ENCODE measurements at regions not wholly inside any gene's neighbourhood (a gene's known extent, or its start where the extent isn't known, plus 50 kb on each side); places are given as distances from the start of the nearest gene placed in this dataset.

GRCh38 chr16:59698346-59699020, 964.4 kb upstream of the GOT2 start:
- TF ChIP-seq TAF1 (IDR thresholded peaks at IDR 0.05; ENCODE audit: low read depth) (no peak), RAD21 (IDR thresholded peaks at IDR 0.05; ENCODE audit: low read depth) (no peak), NFIC (IDR thresholded peaks at IDR 0.05) (no peak), EP300 (IDR thresholded peaks at IDR 0.05; ENCODE audit: borderline replicate concordance) (no peak), CREB1 (IDR thresholded peaks at IDR 0.05; ENCODE audit: low read depth) (no peak), EGR1 (IDR thresholded peaks at IDR 0.05) (no peak), CEBPB (IDR thresholded peaks at IDR 0.05) (no peak), REST (IDR thresholded peaks at IDR 0.05; ENCODE audit: low read depth) (no peak), FOXM1 (IDR thresholded peaks at IDR 0.05; ENCODE audit: borderline replicate concordance, low read depth) (no peak)
